ENCODE measurements at regions not wholly inside any gene's neighbourhood (a gene's known extent, or its start where the extent isn't known, plus 50 kb on each side); places are given as distances from the start of the nearest gene placed in this dataset.

DNA sequence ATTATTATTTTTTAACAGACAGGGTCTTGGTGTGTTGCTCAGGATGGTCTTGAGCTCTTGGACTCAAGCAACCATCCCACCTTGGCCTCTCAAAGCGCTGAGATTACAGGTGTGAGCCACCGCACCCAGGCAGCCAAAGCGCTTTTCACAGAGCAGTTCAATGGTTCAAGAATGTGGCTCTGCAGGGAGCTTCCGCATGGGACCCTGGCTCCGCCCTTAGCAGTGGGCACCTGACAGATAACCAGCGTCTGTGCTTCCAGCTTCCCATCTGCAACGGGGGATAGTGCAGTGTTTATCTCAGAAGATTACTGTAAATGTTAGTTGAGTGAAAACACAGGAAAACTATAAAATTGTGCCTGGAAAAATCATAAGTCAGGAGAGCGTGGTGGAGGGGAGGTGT is 99.4 kb downstream of the KCNJ12 start:
- TF ChIP-seq, protein P1, sequence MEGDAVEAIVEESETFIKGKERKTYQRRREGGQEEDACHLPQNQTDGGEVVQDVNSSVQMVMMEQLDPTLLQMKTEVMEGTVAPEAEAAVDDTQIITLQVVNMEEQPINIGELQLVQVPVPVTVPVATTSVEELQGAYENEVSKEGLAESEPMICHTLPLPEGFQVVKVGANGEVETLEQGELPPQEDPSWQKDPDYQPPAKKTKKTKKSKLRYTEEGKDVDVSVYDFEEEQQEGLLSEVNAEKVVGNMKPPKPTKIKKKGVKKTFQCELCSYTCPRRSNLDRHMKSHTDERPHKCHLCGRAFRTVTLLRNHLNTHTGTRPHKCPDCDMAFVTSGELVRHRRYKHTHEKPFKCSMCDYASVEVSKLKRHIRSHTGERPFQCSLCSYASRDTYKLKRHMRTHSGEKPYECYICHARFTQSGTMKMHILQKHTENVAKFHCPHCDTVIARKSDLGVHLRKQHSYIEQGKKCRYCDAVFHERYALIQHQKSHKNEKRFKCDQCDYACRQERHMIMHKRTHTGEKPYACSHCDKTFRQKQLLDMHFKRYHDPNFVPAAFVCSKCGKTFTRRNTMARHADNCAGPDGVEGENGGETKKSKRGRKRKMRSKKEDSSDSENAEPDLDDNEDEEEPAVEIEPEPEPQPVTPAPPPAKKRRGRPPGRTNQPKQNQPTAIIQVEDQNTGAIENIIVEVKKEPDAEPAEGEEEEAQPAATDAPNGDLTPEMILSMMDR (IDR thresholded peaks at IDR 0.05), result no peak
- no peak for TF ChIP-seq POLR2A (IDR thresholded peaks at IDR 0.05)
- no peak for TF ChIP-seq POLR2AphosphoS5 (IDR thresholded peaks at IDR 0.05)

Measured in breast epithelium (tissue), 3 donors.